Muscle of arm (tissue), 1 donor: ENCODE measurements at regions not wholly inside any gene's neighbourhood (a gene's known extent, or its start where the extent isn't known, plus 50 kb on each side); places are given as distances from the start of the nearest gene placed in this dataset.
"Not testable (repeated sequence)": the region's sequence is repeated elsewhere in the genome, so short reads cannot be mapped to it uniquely, and the experiment has no call there.

Experiments used
- DNase-seq: peaks from one replicate; pipeline ENCODE4 v3.0.0-alpha.2; 2013

- DNase-seq, result no peak
These were observed 331.9 kb upstream of the RGS6 start for GRCh38 chr14:71600309-71600708.

GRCh38 chr14:71602524-71602923 is 329.7 kb upstream of the RGS6 start:
- no peak for DNase-seq

GRCh38 chr14:71604231-71604630 is 328.0 kb upstream of the RGS6 start:
- no peak for DNase-seq

DNA sequence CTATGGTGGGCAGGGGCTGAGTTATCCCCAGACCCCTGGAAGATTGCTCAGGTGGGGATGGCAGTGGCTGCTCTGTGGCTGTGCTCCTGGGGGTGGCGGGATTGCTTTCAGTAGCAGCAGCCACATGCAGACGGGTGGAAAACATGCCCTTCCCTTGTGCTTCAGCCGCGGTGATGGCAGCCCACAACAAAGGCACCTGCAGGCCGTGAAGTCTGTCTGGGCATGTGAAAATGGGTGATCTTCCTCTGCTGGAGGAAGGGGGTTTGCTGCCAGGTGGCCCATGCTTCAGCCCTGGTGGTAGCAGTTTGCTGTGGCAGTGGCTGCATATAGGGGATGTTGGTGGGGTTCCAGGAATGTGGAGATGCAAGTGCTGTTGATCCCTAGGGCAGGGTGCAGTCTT is 326.2 kb upstream of the RGS6 start:
- DNase-seq, result no peak

GRCh38 chr14:71606575-71606974 is 325.7 kb upstream of the RGS6 start:
- DNase-seq, result no peak

- no peak for DNase-seq
These were observed 325.2 kb upstream of the RGS6 start for GRCh38 chr14:71607056-71607455.

DNA sequence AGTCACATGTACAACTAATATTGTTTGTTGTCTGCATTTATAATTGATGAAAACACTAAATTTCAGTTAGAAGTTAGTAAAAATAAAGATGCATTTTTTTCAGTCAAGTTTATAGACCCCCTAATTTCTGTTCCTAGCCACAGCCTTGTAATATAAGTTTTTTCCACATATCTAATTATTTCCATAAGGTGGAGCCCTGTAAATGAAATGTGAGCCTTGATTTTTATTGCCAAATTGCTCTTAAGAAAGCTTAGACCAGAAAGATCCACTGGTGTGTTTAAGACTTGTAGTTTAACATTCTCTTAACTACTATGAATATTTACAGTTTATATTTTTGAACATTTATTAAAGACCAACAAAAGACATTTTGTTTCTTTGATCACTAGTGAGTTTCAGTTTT is 322.1 kb upstream of the RGS6 start:
- DNase-seq, result peak; percentile 28

- DNase-seq, result no peak
These were observed 321.4 kb upstream of the RGS6 start for GRCh38 chr14:71610797-71611196.

- DNase-seq, result no peak
These were observed 319.1 kb upstream of the RGS6 start for GRCh38 chr14:71613168-71613567.

GRCh38 chr14:71616013-71616412 is 316.2 kb upstream of the RGS6 start:
- DNase-seq, result no peak

DNA sequence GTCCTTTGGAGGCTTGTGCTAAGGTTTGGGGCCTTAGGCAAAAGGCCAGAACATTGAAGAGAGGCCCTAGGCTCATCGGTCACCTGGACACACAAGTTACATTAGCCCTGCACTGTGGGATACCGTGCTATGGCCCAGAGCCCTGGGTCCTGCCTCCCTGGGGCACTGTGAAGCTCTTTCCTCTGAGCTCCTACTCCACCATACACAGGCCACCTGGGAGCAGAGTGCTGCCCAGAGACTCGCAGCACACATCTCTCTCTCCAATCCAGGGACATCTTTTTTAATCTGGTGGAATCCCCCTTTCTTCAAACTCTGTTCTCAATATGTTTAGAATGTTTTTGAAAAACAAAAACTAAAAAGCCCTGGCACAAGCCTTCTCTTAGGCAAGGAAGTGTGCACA is 314.2 kb upstream of the RGS6 start:
- no peak for DNase-seq

DNA sequence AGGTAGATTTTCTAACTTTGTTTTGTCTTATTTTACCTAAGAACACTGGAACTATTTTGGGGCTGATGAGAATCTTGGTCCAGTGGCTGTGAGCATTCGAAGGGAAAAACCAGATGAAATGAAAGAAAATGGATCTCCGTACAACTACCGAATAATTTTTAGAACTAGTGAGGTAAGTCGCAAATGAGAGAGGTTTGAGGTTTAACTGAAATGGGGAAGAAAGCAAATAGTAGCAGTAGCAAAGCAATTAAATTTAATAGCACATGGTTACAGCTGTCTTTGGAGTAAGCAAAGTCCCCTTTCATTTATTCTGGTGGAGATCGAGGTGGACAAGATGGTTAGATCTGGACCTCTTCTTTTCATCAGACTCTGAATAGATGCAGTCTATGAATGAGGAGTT is 313.5 kb upstream of the RGS6 start:
- DNase-seq, result no peak

GRCh38 chr14:71619472-71619871 is 312.8 kb upstream of the RGS6 start:
- no peak for DNase-seq

DNA sequence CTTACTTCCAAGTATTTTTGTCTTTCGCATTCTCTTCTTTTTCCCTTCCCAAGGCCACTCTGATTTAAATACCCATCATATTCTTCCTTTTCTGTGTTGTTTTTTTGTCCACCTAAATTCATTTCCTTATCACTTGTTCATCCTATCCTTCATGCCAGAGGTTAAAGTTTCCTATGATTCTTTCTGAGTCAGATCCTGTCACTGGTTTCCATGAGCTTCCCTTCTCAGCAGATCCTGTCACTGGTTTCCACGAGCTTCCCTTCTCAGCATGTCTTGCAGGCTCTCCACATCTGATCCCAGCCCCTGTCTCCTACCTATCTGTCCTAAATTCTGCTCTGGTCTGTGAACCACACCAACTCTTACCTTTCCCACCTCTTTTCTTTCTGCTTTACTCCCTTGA is 311.8 kb upstream of the RGS6 start:
- DNase-seq, result no peak

GRCh38 chr14:71621276-71621675 is 311.0 kb upstream of the RGS6 start:
- no peak for DNase-seq

GRCh38 chr14:71621980-71622605 is 310.1 kb upstream of the RGS6 start:
- DNase-seq, result no peak

GRCh38 chr14:71623939-71624338 is 308.3 kb upstream of the RGS6 start:
- no peak for DNase-seq

DNA sequence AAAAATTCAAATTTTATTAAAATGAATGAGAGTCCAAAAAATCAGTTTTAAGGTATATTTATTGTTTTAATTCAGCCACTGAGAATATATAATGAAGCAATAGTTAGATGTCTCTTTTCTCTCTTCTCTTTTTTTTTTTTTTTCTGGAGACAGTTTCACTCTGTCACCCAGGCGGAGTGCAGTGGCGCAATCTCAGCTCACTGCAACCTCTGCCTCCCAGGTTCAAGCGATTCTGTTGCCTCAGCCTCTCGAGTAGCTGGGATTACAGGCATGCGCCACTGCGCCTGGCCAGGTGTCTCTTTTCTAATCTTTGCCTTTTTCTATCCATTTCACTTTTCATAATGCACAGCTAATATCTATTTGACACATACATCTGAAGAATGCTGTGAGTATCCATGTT is 307.1 kb upstream of the RGS6 start:
- no peak for DNase-seq

- no peak for DNase-seq
These were observed 306.1 kb upstream of the RGS6 start for GRCh38 chr14:71625891-71626701.

DNA sequence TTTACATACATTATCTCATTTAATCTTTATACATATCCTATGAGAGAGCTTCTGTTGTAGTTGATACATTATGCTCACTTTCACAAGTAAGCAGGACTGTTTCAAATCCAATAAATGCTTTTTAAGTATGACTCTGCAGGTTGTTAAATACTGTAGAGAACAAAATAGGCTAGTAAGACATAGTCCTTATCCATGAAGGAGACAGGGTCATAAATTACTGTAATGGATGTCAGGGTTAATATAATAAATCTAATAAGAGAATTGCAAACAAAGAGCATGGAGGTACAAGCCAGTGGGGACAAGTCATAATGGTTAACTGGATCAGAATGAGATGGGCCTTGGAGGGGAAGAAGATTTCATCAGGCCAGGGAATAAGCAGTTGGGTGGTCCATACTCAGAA is 303.8 kb upstream of the RGS6 start:
- DNase-seq, result no peak

DNA sequence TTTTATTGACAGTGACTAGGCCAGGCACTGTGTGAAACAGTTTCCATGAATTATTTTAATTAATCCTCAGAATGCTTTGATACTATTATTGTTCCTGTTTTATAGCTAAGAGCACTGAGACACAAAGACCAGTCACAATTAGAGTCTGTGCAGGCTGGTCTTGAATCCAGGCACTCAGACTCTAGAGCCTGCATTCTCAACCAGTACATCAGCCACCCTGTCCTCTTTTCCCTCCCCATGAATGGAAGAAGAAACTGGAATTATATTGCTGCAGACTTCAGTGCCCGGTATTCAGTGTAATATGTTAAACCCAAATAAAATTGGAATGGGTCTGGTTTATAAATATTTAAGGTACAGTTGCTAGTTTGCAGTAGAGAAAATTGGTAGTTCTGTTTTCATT is 303.0 kb upstream of the RGS6 start:
- no peak for DNase-seq

DNA sequence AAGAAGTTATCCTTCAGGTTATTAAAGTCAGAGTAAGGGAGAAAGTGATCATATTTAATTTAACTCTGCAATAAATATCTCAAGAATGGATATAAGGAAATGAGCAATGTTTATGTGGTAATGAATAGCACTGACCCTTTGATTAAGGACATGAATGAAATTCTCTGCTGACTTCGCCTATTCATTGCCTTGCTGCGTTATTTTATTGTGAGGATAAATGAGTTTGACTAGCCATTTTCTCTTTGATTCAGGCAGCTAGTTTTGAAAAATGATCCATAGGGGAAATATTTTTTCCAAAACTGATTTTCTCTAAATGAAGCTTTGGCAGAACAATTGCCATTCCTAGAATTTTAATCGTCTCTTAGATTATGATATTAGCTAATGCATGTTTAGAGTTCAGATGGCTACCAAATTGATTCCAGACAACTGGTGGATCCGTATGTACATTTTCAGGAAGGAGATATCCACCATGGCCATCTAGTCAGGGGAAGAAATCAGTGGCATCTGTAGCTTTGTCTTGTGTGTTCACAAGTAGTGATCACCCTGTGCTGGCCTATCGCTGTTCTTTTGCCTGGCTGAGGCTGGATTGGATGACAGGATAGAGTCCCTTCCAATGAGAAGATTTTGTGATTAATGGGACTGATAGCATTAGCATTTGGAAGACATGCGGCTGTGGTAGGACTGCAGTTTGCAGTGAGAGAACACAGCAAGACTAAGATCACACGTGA is 302.3 kb upstream of the RGS6 start:
- no peak for DNase-seq

DNA sequence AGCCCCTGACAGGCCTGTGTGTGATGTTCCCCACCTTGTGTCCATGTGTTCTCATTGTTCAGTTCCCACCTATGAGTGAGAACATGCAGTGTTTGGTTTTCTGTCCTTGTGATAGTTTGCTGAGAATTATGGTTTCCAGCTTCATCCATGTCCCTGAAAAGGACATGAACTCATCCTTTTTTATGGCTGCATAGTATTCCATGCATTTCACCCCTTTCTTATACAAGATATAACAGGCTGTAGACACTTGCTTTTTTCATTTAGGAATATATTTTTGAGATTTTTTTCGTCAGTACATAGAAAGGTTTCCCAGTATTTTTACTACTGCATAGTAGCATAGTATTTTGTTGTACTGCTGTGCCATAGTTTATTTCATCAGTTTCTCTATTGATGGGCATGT is 301.2 kb upstream of the RGS6 start:
- not testable (repeated sequence) for DNase-seq
